22Rv1 (cell line): ENCODE measurements at regions not wholly inside any gene's neighbourhood (a gene's known extent, or its start where the extent isn't known, plus 50 kb on each side); places are given as distances from the start of the nearest gene placed in this dataset.

Experiments used
- H3K27ac ChIP-seq: fragments of 450-650 bp; 2 replicates; pipeline ENCODE4 v1.5.1; 2017
- ZFX ChIP-seq: fragments of 450-650 bp; IDR thresholded peaks from 2 replicates; pipeline ENCODE4 v1.6.1; 2017; ENCODE audit warnings: antibody characterized with exemption, borderline replicate concordance
- TF ChIP-seq, protein P1 (sequence below): fragments of 450-650 bp; IDR thresholded peaks from 2 replicates; pipeline ENCODE4 v1.5.1; 2017; ENCODE audit warnings: mild to moderate bottlenecking

- TF ChIP-seq, protein P1, sequence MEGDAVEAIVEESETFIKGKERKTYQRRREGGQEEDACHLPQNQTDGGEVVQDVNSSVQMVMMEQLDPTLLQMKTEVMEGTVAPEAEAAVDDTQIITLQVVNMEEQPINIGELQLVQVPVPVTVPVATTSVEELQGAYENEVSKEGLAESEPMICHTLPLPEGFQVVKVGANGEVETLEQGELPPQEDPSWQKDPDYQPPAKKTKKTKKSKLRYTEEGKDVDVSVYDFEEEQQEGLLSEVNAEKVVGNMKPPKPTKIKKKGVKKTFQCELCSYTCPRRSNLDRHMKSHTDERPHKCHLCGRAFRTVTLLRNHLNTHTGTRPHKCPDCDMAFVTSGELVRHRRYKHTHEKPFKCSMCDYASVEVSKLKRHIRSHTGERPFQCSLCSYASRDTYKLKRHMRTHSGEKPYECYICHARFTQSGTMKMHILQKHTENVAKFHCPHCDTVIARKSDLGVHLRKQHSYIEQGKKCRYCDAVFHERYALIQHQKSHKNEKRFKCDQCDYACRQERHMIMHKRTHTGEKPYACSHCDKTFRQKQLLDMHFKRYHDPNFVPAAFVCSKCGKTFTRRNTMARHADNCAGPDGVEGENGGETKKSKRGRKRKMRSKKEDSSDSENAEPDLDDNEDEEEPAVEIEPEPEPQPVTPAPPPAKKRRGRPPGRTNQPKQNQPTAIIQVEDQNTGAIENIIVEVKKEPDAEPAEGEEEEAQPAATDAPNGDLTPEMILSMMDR, result no peak
- no peak for TF ChIP-seq ZFX
- no peak overlapping the region for H3K27ac ChIP-seq
Observed at GRCh38 chr3:29144361-29144760, 136.5 kb upstream of the RBMS3 start.

DNA sequence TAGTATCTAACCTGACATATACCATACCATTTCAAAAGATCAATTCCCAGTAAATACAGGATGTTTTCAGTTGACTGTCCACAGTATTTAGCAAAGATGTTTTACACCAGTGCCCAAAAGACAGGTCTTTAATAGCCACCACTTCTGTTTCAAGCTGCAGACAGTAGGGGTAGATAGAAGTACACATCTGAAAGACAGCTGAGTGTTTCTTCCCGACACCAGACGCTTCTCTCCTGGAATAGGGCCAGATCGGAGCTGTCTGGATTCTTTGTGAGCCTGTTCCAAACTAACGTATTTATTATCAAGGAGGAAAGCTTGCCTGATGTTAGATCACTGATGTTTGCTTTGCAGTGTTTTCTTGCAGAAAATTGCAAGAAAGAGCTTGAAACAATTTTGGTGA is 136.1 kb upstream of the RBMS3 start:
- H3K27ac ChIP-seq, result no peak overlapping the region
- no peak for TF ChIP-seq ZFX
- TF ChIP-seq, protein P1, result no peak

GRCh38 chr3:29145360-29145759 is 135.5 kb upstream of the RBMS3 start:
- TF ChIP-seq, protein P1, result no peak
- TF ChIP-seq ZFX, result no peak
- no peak overlapping the region for H3K27ac ChIP-seq

DNA sequence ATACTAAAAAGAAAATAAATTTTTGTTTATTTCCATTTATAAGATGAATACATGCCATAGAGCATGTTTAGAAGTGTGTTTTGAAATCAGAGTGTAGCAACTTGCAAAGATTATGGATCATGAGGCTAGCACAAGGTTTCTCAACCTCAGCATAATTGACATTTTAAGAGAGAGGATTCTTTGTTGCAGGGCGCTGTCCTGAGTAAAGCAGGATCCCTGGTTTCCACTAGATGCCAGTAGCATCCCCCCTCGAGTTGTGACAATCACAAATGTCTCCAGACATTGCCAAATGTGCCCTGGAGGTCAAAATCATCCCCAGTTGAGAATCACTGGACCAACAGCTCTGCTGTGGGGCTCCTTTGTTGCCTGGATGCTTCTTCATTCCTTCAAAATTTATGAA is 128.5 kb upstream of the RBMS3 start:
- TF ChIP-seq, protein P1, result no peak
- no peak for TF ChIP-seq ZFX
- no peak overlapping the region for H3K27ac ChIP-seq

DNA sequence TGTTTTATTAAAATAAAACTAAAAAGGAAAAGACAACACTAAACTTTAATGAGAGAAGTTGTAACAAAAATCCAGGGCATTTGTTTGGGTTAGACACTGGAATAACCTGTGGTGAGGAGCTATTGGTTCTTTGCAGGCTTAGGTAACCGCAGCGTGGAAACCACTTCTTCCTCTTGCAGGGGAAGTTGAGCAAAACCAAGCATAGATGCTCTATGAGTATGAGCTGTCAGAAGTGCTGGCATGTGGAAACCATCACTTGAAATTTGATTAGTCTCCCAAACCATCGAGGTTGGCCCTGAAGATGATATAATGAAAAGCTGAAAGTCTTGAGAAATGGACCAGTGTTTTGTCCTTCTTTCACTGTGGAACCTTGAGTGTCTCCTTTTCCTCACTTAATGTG is 127.1 kb upstream of the RBMS3 start:
- no peak for TF ChIP-seq ZFX
- TF ChIP-seq, protein P1, result no peak
- H3K27ac ChIP-seq, result no peak overlapping the region

DNA sequence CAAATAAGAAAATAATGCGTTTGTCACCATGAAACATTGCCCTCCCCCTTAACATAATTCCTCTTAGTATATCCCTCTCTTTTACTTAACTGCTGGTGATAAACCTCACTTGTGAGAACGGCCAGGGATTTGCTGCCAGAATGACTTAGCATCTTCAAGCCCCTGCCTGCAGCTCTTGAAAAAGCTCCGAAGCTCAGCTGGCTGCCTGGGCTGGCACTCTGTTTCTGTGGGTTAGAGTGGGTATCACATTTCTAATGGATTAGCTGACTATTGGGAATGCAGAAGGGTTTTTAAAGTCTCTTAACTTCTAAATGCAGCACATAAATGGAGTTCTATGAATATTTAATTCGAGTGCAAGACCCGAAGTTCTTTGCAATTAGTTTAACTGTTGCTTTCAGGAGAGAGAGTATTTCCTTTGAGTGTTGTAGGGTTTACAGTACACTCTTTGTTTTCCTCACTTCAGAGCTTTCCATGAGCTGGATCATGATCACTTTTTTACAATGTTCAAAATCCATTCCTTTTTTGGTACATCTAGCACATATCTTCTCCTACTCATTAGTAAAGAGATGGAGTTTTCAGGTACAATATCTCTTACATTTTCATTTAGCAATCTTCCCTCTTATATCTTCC is 124.7 kb upstream of the RBMS3 start:
- TF ChIP-seq, protein P1, result no peak
- TF ChIP-seq ZFX, result no peak
- no peak overlapping the region for H3K27ac ChIP-seq

- TF ChIP-seq ZFX, result no peak
- TF ChIP-seq, protein P1, result no peak
- H3K27ac ChIP-seq, result no peak overlapping the region
Observed at GRCh38 chr3:29164825-29165224, 116.0 kb upstream of the RBMS3 start.
